T-helper 2 cell treated with Interferon-gamma antibody and Interleukin-4, amounts not matched to agents 100 ng/mL and 5 ng/mL, for 36 hours (primary cell): ENCODE measurements at regions not wholly inside any gene's neighbourhood (a gene's known extent, or its start where the extent isn't known, plus 50 kb on each side); places are given as distances from the start of the nearest gene placed in this dataset.

Source experiments
- intact Hi-C: fragments of 100-400 bp; cut with micrococcal nuclease; formaldehyde crosslinking; loops from one replicate; pipeline ENCODE4 v1.15.1; 2023

GRCh38 chr5:82348784-82349425, 70.8 kb upstream of the RPS23 start:
- intact Hi-C loops, result no loop called here

- intact Hi-C loops, result no loop called here
These were observed 69.2 kb upstream of the RPS23 start for GRCh38 chr5:82347201-82347865.

GRCh38 chr5:82346399-82347165, 68.4 kb upstream of the RPS23 start:
- intact Hi-C loops, result no loop called here

GRCh38 chr5:82345108-82345507, 67.0 kb upstream of the RPS23 start:
- intact Hi-C loops, result no loop called here

GRCh38 chr5:82341325-82341724, 63.2 kb upstream of the RPS23 start:
- intact Hi-C loops, result no loop called here

- intact Hi-C loops, result no loop called here
These were observed 62.6 kb upstream of the RPS23 start for GRCh38 chr5:82340799-82341198.

GRCh38 chr5:82339792-82340191, 61.6 kb upstream of the RPS23 start:
- intact Hi-C loops, result no loop called here

GRCh38 chr5:82338771-82339373, 60.7 kb upstream of the RPS23 start:
- intact Hi-C loops, result no loop called here

GRCh38 chr5:82336959-82337351, 58.8 kb upstream of the RPS23 start:
- intact Hi-C loops, result no loop called here

- intact Hi-C loops, result no loop called here
These were observed 58.2 kb upstream of the RPS23 start for GRCh38 chr5:82336226-82336958.

- intact Hi-C loops, result no loop called here
These were observed 57.7 kb upstream of the RPS23 start for GRCh38 chr5:82335806-82336205.

GRCh38 chr5:82334856-82335255, 56.7 kb upstream of the RPS23 start:
- intact Hi-C loops, result no loop called here

- intact Hi-C loops, result no loop called here
These were observed 56.0 kb upstream of the RPS23 start for GRCh38 chr5:82334085-82334692.

GRCh38 chr5:82332886-82333615, 54.9 kb upstream of the RPS23 start:
- intact Hi-C loops, result no loop called here

- intact Hi-C loops, result no loop called here
These were observed 54.1 kb upstream of the RPS23 start for GRCh38 chr5:82332064-82332855.

GRCh38 chr5:82331557-82331956, 53.4 kb upstream of the RPS23 start:
- intact Hi-C loops, result no loop called here

- intact Hi-C loops, result no loop called here
These were observed 52.5 kb upstream of the RPS23 start for GRCh38 chr5:82330530-82331270.

GRCh38 chr5:82329393-82329792, 51.2 kb upstream of the RPS23 start:
- intact Hi-C loops, result no loop called here
